Mesothelial cell of epicardium (in vitro differentiated cells): ENCODE measurements at regions not wholly inside any gene's neighbourhood (a gene's known extent, or its start where the extent isn't known, plus 50 kb on each side); places are given as distances from the start of the nearest gene placed in this dataset.

Experiments
- DNase-seq, 2 experiments: peaks; one replicate each; pipeline ENCODE4 v3.0.0; 2021; ENCODE audit warnings: low spot score in 2 of 2; ENCODE audit not compliant: unreplicated experiment in 2 of 2
- H3K27ac Mint-ChIP-seq: 2 replicates; pipeline ENCODE4 v1.8.0; 2021; ENCODE audit warnings: mixed read lengths
- H3K27me3 Mint-ChIP-seq: 2 replicates; pipeline ENCODE4 v1.8.0; 2021; ENCODE audit warnings: low read depth, mixed read lengths
- H3K36me3 Mint-ChIP-seq: 2 replicates; pipeline ENCODE4 v1.8.0; 2021; ENCODE audit warnings: mixed read lengths
- H3K4me1 Mint-ChIP-seq: 2 replicates; pipeline ENCODE4 v1.8.0; 2021; ENCODE audit warnings: mixed read lengths
- H3K4me3 Mint-ChIP-seq: 2 replicates; pipeline ENCODE4 v1.8.0; 2021; ENCODE audit warnings: mild to moderate bottlenecking, moderate library complexity, mixed read lengths
- H3K9me3 Mint-ChIP-seq: 2 replicates; pipeline ENCODE4 v1.8.0; 2021; ENCODE audit warnings: mixed read lengths
- TF ChIP-seq, protein P1 (sequence below): fragments of 200-600 bp; sonication (generic); IDR thresholded peaks from one replicate; pipeline ENCODE4 v1.5.0; 2021; ENCODE audit warnings: antibody characterized with exemption; ENCODE audit not compliant: unreplicated experiment

DNA sequence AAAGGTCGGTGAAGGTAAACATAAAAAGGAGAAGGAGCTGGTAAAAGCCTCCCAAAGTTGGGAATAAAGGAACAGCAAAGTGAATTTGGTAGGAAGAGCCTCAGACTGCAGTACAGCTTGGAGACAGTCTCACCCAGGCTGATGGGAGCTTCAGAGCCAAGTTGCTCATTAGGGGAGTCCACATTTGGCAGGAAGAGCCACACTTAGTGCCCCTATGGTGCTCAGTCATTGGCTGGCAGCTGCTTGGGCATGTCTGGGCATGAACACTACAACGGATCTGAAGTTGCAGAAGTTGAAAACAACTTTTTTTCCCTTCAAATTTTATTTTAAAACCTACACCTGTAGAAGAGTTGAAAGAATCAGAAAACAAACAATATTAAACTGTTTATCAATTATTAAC lies 2497.3 kb downstream of the ARAP2 start:
- H3K9me3 Mint-ChIP-seq: peaks cover 30% of the 10 kb centered on the region
- no peaks in the 10 kb centered on the region for H3K4me1 Mint-ChIP-seq
- H3K27ac Mint-ChIP-seq: no peak overlapping the region
- TF ChIP-seq, protein P1, sequence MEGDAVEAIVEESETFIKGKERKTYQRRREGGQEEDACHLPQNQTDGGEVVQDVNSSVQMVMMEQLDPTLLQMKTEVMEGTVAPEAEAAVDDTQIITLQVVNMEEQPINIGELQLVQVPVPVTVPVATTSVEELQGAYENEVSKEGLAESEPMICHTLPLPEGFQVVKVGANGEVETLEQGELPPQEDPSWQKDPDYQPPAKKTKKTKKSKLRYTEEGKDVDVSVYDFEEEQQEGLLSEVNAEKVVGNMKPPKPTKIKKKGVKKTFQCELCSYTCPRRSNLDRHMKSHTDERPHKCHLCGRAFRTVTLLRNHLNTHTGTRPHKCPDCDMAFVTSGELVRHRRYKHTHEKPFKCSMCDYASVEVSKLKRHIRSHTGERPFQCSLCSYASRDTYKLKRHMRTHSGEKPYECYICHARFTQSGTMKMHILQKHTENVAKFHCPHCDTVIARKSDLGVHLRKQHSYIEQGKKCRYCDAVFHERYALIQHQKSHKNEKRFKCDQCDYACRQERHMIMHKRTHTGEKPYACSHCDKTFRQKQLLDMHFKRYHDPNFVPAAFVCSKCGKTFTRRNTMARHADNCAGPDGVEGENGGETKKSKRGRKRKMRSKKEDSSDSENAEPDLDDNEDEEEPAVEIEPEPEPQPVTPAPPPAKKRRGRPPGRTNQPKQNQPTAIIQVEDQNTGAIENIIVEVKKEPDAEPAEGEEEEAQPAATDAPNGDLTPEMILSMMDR: no peak
- H3K36me3 Mint-ChIP-seq: peaks cover 7% of the 10 kb centered on the region
- DNase-seq: no peak
- no peaks in the 10 kb centered on the region for H3K27me3 Mint-ChIP-seq
- H3K4me3 Mint-ChIP-seq: no peak overlapping the region

DNA sequence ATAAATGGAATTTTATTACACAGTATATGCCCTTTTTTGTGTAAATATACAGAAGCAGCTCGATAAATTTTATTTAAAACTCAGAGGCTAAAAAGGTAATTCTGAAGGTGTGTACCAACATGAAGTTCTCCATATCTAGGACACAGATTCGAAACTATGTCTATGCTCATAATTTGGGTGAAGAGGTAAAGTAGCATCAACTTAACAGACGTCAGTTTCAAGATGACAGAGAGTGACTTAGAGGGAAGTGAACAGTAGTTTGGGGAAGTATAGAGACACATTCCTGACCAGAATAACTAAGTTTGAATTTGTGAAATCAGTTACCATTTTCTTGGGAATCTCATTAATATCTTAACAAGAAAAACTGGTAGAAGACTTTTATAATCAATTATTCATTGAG lies 2493.3 kb downstream of the ARAP2 start:
- TF ChIP-seq, protein P1: no peak
- H3K27me3 Mint-ChIP-seq: no peaks in the 10 kb centered on the region
- no peaks in the 10 kb centered on the region for H3K4me1 Mint-ChIP-seq
- H3K4me3 Mint-ChIP-seq: no peak overlapping the region
- H3K9me3 Mint-ChIP-seq: no peaks in the 10 kb centered on the region
- no peak for DNase-seq
- no peaks in the 10 kb centered on the region for H3K36me3 Mint-ChIP-seq
- H3K27ac Mint-ChIP-seq: no peak overlapping the region

DNA sequence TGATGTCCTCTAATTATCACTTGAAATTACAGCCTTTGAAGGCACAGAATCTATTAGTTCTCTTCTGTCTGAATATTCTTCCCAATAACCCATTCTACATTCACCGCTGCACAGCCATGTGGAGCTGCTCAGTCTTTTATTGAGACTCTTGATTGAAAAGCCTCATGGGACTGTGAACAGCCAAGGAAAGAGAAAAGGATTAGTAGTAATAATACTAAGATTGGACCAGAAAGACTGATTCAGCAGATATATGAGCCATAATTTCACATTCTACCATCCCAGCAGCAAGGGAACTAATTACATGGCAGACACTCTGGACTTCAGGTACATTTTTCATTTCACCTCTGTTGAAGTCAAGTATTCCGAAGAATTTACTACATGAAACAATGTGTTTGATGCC lies 2471.7 kb downstream of the ARAP2 start:
- TF ChIP-seq, protein P1: no peak
- Mint-ChIP-seq H3K27me3 (no peaks in the 10 kb centered on the region), H3K27ac (no peak overlapping the region), H3K36me3 (no peaks in the 10 kb centered on the region), H3K4me1 (no peaks in the 10 kb centered on the region), H3K4me3 (no peak overlapping the region), H3K9me3 (peaks cover 27% of the 10 kb centered on the region)
- no peak for DNase-seq

DNA sequence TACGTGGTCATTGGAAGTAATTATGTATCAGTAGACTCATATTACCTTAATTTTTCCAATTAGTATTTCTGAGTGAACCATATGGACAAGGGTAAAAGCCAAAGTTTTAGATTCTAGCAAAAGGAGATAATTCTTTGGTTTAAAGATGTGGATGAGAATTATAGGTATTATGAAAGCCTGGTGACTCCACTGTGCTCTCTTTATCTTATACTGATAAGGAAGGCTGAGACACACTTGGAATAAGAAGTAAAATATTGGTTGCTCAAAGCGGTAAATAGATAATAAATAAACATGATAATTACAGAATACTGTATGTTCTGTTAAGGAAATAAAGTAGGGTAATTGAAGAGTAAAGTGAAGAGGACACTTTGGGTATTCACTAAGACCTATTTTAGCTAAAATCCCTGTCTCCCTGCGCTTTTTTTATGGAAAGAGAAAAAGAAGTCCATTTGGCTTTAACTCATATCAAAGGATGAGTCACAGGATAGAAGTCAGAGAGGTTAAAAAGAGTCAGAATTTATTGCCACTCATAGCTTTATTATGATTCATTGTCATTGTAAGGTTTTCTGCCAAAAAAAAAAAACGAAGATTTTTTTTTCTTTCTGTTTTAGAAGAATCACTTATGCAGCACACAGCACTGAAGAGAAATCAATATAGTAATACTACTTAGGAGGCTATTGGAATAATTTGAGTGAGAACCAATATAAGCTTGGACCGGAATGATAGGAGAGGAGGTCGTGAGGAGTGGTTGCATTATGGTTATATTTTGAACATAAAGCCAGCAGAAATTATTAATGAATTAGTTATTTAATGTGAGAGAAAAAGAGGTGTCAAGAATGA lies 2463.1 kb downstream of the ARAP2 start:
- peak overlapping the region; percentile 37 for H3K27ac Mint-ChIP-seq
- no peak overlapping the region for H3K4me3 Mint-ChIP-seq
- no peaks in the 10 kb centered on the region for H3K36me3 Mint-ChIP-seq
- no peaks in the 10 kb centered on the region for H3K27me3 Mint-ChIP-seq
- DNase-seq: no peak
- peaks cover 6% of the 10 kb centered on the region for H3K4me1 Mint-ChIP-seq
- TF ChIP-seq, protein P1: no peak
- H3K9me3 Mint-ChIP-seq: peaks cover 3% of the 10 kb centered on the region

DNA sequence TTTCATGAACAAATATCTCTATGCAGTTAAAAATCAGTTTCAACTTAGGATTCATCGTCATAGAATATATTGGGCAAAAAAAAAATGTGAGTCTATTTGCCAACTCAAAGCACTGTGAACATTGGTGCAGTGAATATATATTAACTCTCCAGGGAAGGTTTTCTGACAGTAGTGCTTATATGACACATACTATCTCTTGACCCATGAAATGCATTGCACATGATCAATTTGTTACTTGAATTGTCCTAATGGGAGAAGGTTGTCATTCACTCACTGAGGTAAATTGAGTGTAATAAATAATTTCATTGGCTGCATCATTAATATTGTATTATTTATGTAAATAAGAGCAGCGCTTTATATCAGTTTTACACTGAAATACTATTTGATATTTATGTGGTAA lies 2458.5 kb downstream of the ARAP2 start:
- DNase-seq: no peak
- no peaks in the 10 kb centered on the region for H3K27me3 Mint-ChIP-seq
- H3K4me1 Mint-ChIP-seq: peaks cover 6% of the 10 kb centered on the region
- TF ChIP-seq, protein P1: no peak
- H3K9me3 Mint-ChIP-seq: peaks cover 12% of the 10 kb centered on the region
- no peak overlapping the region for H3K4me3 Mint-ChIP-seq
- no peak overlapping the region for H3K27ac Mint-ChIP-seq
- no peaks in the 10 kb centered on the region for H3K36me3 Mint-ChIP-seq
